Endothelial cell of umbilical vein (primary cell): ENCODE measurements at regions not wholly inside any gene's neighbourhood (a gene's known extent, or its start where the extent isn't known, plus 50 kb on each side); places are given as distances from the start of the nearest gene placed in this dataset.

Experiments used
- BruUV-seq: library from RNA; stranded (reverse); fragments of 400-500 nt; replicated peaks from 2 replicates; lab custom pipeline; 2021; lab: Mats Ljungman, UMichigan
- CTCF ChIA-PET: fragments of 300-600, 350-600 bp; sonication (Branson Sonifier 250); formaldehyde crosslinking; loops from one replicate; lab custom pipeline; 2021; ENCODE audit warnings: antibody characterized with exemption, inconsistent platforms; lab: Charles Lee
- POLR2A ChIA-PET: fragments of 300-600, 350-600 bp; sonication (Branson Sonifier 250); formaldehyde crosslinking; loops from one replicate; lab custom pipeline; 2021; ENCODE audit warnings: antibody characterized with exemption, inconsistent platforms; lab: Charles Lee
- DNase-seq: peaks from one replicate; pipeline ENCODE4 v3.0.0-alpha.2; 2011; ENCODE audit warnings: low read depth, low spot score
- FAIRE-seq: peaks from 2 replicates; lab custom pipeline; 2011; peaks lifted over from hg19 to GRCh38; lab: Jason Lieb, UNC
- H2AFZ ChIP-seq: 2 replicates; pipeline ENCODE4 v1.6.0; 2012; ENCODE audit warnings: low read depth, low read length, control low read depth, inconsistent platforms
- H3K27ac ChIP-seq: 2 replicates; pipeline ENCODE4 v1.5.1; 2011; ENCODE audit warnings: low read depth, mild to moderate bottlenecking, control low read depth, low read length, moderate library complexity; ENCODE audit not compliant: insufficient read depth
- H3K27me3 ChIP-seq, 2 experiments: 2 replicates each; pipeline versions ENCODE4 v1.6.0 to v1.6.1; 2011; ENCODE audit warnings: low read length in 2 of 2, mixed read lengths in 1 of 2; ENCODE audit not compliant: control insufficient read depth in 2 of 2, insufficient read depth in 2 of 2
- H3K36me3 ChIP-seq, 2 experiments: 2 replicates in 1 of 2; 3 replicates in 1 of 2; pipeline ENCODE4 v1.5.1; 2011; ENCODE audit warnings: low read length in 2 of 2, mild to moderate bottlenecking in 1 of 2, moderate library complexity in 1 of 2; ENCODE audit not compliant: control insufficient read depth in 2 of 2, insufficient read depth in 2 of 2; ENCODE audit errors: extremely low read depth in 1 of 2
- H3K4me1 ChIP-seq: 3 replicates; pipeline ENCODE4 v1.5.1; 2011; ENCODE audit warnings: mild to moderate bottlenecking, low read length; ENCODE audit not compliant: control insufficient read depth, insufficient read depth; ENCODE audit errors: extremely low read depth
- H3K4me2 ChIP-seq: 2 replicates; pipeline ENCODE4 v1.6.1; 2011; ENCODE audit warnings: low read length, control low read depth, mixed read lengths; ENCODE audit not compliant: insufficient read depth
- H3K4me3 ChIP-seq, 3 experiments: fragments of 200-600 bp in 1 of 3; sonication (generic), shearing (Covaris generic) in 1 of 3; replicated peaks in 1 of 3; 2 replicates each; pipeline ENCODE4 v1.5.1; 2011 to 2016; ENCODE audit warnings: control low read depth in 3 of 3, low read length in 3 of 3, mild to moderate bottlenecking in 2 of 3, inconsistent platforms in 1 of 3, low read depth in 1 of 3, moderate library complexity in 1 of 3; ENCODE audit not compliant: insufficient read depth in 1 of 3
- H3K79me2 ChIP-seq: 2 replicates; pipeline ENCODE4 v1.6.0; 2012; ENCODE audit warnings: low read length, inconsistent platforms; ENCODE audit not compliant: control insufficient read depth, insufficient read depth
- H3K9ac ChIP-seq: replicated peaks from 2 replicates; pipeline ENCODE3; 2011; ENCODE audit warnings: low read length, control low read depth; ENCODE audit not compliant: insufficient read depth; ENCODE audit errors: extremely low read depth
- H3K9me1 ChIP-seq: replicated peaks from 3 replicates; pipeline ENCODE4 v1.6.0; 2011; ENCODE audit warnings: mild to moderate bottlenecking, low read length; ENCODE audit not compliant: control insufficient read depth, insufficient read depth; ENCODE audit errors: extremely low read depth
- H3K9me3 ChIP-seq: replicated peaks from 2 replicates; pipeline ENCODE4 v1.5.1; 2012; ENCODE audit warnings: low read length, inconsistent platforms; ENCODE audit not compliant: control insufficient read depth, insufficient read depth
- H4K20me1 ChIP-seq: replicated peaks from 2 replicates; pipeline ENCODE3; 2011; ENCODE audit warnings: mild to moderate bottlenecking, low read length; ENCODE audit not compliant: control insufficient read depth, insufficient read depth; ENCODE audit errors: extremely low read depth
- CTCF ChIP-seq, 2 donors: IDR thresholded peaks; 1 replicate in 1 of 2; 2 replicates in 1 of 2; pipeline ENCODE4 v1.5.1; 2011; ENCODE audit warnings: low read length in 2 of 2, mild to moderate bottlenecking in 2 of 2, moderate library complexity in 2 of 2, control low read depth in 1 of 2, inconsistent platforms in 1 of 2, low read depth in 1 of 2; ENCODE audit not compliant: insufficient read depth in 1 of 2; ENCODE audit errors: extremely low read depth in 1 of 2
- EZH2 ChIP-seq: IDR thresholded peaks from 2 replicates; pipeline ENCODE4 v1.6.1; 2012; ENCODE audit warnings: borderline replicate concordance, low read depth, mild to moderate bottlenecking, moderate library complexity, low read length, inconsistent platforms; ENCODE audit not compliant: severe bottlenecking
- FOS ChIP-seq: IDR thresholded peaks from 2 replicates; pipeline ENCODE4 v1.6.1; 2011; ENCODE audit warnings: mild to moderate bottlenecking, low read length, moderate library complexity, borderline replicate concordance; ENCODE audit not compliant: insufficient read depth
- JUN ChIP-seq: IDR thresholded peaks from 2 replicates; pipeline ENCODE4 v1.6.1; 2011; ENCODE audit warnings: borderline replicate concordance, low read depth; ENCODE audit not compliant: insufficient read length, insufficient read depth
- MAX ChIP-seq: IDR thresholded peaks from 2 replicates; pipeline ENCODE4 v1.6.1; 2011; ENCODE audit not compliant: insufficient read depth, insufficient read length
- MYC ChIP-seq: IDR thresholded peaks from one replicate; pipeline ENCODE4 v1.6.1; 2011; ENCODE audit warnings: mild to moderate bottlenecking, low read depth, low read length
- POLR2A ChIP-seq: IDR thresholded peaks from 2 replicates; pipeline ENCODE4 v1.6.1; 2012; ENCODE audit warnings: low read depth, mild to moderate bottlenecking, control low read depth, low read length
- POLR2AphosphoS5 ChIP-seq: IDR thresholded peaks from 2 replicates; pipeline ENCODE4 v1.6.1; 2012; ENCODE audit warnings: low read depth, mild to moderate bottlenecking, control low read depth, low read length, moderate library complexity; ENCODE audit not compliant: insufficient read depth
- dilution Hi-C: fragments of 300-500 bp; cut with MboI; formaldehyde crosslinking; loops from one replicate; pipeline ENCODE4 v1.15.0; 2019; ENCODE audit warnings: low sequenced_read_pairs; ENCODE audit not compliant: extremely low pct_ligation_motif_present
- intact Hi-C: fragments of 100-400 bp; cut with micrococcal nuclease; formaldehyde crosslinking; loops from one replicate; pipeline ENCODE4 v1.10.0; 2022

GRCh38 chrX:147828719-147829118 lies 83.0 kb upstream of the FMR1 start:
- dilution Hi-C loops (no loop called here), intact Hi-C loops (no loop called here)
- no peak overlapping the region for H3K4me2 ChIP-seq
- no peaks in the 10 kb centered on the region for H3K4me1 ChIP-seq
- DNase-seq = no peak
- BruUV-seq = no TSS peak
- POLR2A ChIA-PET = no interaction called here
- no peaks in the 10 kb centered on the region for H3K79me2 ChIP-seq
- H3K36me3 ChIP-seq = no peaks in the 10 kb centered on the region
- H4K20me1 ChIP-seq = no peaks in the 10 kb centered on the region
- H3K9ac ChIP-seq = no peak overlapping the region
- no peak overlapping the region for H3K4me3 ChIP-seq
- H3K27me3 ChIP-seq = no peaks in the 10 kb centered on the region
- TF ChIP-seq EZH2 (no peak), POLR2A (no peak), JUN (no peak), CTCF (IDR thresholded peaks at IDR 0.05; ENCODE audit: extremely low read depth in 1 of 2, insufficient read depth in 1 of 2, low read depth in 1 of 2, low read length in 2 of 2) (no peak), POLR2AphosphoS5 (no peak), FOS (no peak), MAX (no peak), MYC (no peak)
- no peaks in the 10 kb centered on the region for H3K9me3 ChIP-seq
- no peaks in the 10 kb centered on the region for H3K9me1 ChIP-seq
- H2AFZ ChIP-seq = no peak overlapping the region
- CTCF ChIA-PET = no interaction called here
- no peak for FAIRE-seq
- H3K27ac ChIP-seq = no peak overlapping the region
